ENCODE measurements at regions not wholly inside any gene's neighbourhood (a gene's known extent, or its start where the extent isn't known, plus 50 kb on each side); places are given as distances from the start of the nearest gene placed in this dataset.

GRCh38 chr10:78121801-78122200 is 88.1 kb downstream of the RPS24 start:
- no peak for ATAC-seq
- intact Hi-C loops (cut with DNase I) = no loop called here
- H3K9me3 ChIP-seq = peaks cover 17% of the 10 kb centered on the region
- no peak for TF ChIP-seq CTCF (IDR thresholded peaks at IDR 0.05)
- H3K27me3 ChIP-seq (ENCODE audit: insufficient read depth in 3 of 3, low read length in 2 of 3) = no peaks in the 10 kb centered on the region
- H3K36me3 ChIP-seq (ENCODE audit: insufficient read depth in 1 of 2, low read depth in 1 of 2) = no peaks in the 10 kb centered on the region
- DNase-seq = no peak
- H3K4me1 ChIP-seq = no peaks in the 10 kb centered on the region
- H3K27ac ChIP-seq = no peak overlapping the region
- H3K4me3 ChIP-seq = no peak overlapping the region

DNA sequence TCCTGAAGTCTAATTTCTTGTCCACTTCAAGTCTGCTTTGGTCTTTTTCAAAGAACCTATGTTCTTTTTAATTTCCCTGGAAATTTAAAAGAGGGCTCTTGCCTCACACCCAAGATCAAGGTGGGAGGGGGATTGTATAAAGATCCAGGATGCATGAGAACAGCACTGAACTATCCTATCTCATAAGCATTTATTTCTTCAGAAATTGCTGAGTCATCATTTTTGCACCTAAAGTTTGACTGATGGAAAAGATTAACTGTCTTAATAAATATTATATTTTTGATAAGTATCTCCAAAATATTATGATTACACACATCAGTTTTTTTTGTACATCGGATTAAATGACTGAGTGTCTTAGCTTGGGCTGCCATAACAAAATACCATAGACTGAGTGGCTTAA is 90.5 kb downstream of the RPS24 start:
- intact Hi-C loops (cut with DNase I) = no loop called here

DNA sequence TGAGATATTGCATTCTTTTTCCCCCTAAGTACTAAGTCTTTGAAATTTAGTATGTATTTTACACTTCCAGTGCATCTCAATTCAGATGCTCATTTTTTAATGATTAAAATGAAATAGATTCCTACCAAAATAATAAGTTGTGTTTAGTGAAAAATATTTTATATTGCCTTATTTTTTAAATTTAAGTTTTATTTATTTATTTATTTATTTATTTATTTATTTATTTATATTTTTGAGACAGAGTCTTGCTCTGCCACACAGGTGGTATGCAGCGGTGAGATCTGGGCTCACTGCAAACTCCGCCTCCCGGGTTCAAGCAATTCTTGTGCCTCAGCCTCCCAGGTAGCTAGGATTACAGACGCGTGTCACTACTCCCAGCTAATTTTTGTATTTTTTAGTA is 95.5 kb downstream of the RPS24 start:
- 95 to 96% (median 96%) methylated on average over 5 of the region's 5 CpGs for WGBS, 3 donors
- Histone ChIP-seq H3K4me3 (no peak overlapping the region), H3K9me3 (no peaks in the 10 kb centered on the region), H3K27ac (no peak overlapping the region), H3K27me3 (ENCODE audit: insufficient read depth in 3 of 3, low read length in 2 of 3) (peaks cover 0 to 3% (median 0%) of the 10 kb centered on the region in 3 donors), H3K4me1 (no peaks in the 10 kb centered on the region), H3K36me3 (ENCODE audit: insufficient read depth in 1 of 2, low read depth in 1 of 2) (no peaks in the 10 kb centered on the region)
- DNase-seq (no peak), ATAC-seq (no peak)
- no peak for TF ChIP-seq CTCF (IDR thresholded peaks at IDR 0.05)
- intact Hi-C loops (cut with DNase I) = no loop called here

More for the DNA sequence above, 90.5 kb downstream of the RPS24 start:
- DNase-seq (no peak), ATAC-seq (no peak)
- no peaks in the 10 kb centered on the region for H3K36me3 ChIP-seq (ENCODE audit: insufficient read depth in 1 of 2, low read depth in 1 of 2)
- H3K27ac ChIP-seq = no peak overlapping the region
- H3K9me3 ChIP-seq = peaks cover 17% of the 10 kb centered on the region
- no peak for TF ChIP-seq CTCF (IDR thresholded peaks at IDR 0.05)
- WGBS, 3 donors = 85 to 89% (median 88%) methylated on average over 1 of the region's 1 CpG
- no peaks in the 10 kb centered on the region for H3K27me3 ChIP-seq (ENCODE audit: insufficient read depth in 3 of 3, low read length in 2 of 3)
- H3K4me3 ChIP-seq = no peak overlapping the region
- no peaks in the 10 kb centered on the region for H3K4me1 ChIP-seq

DNA sequence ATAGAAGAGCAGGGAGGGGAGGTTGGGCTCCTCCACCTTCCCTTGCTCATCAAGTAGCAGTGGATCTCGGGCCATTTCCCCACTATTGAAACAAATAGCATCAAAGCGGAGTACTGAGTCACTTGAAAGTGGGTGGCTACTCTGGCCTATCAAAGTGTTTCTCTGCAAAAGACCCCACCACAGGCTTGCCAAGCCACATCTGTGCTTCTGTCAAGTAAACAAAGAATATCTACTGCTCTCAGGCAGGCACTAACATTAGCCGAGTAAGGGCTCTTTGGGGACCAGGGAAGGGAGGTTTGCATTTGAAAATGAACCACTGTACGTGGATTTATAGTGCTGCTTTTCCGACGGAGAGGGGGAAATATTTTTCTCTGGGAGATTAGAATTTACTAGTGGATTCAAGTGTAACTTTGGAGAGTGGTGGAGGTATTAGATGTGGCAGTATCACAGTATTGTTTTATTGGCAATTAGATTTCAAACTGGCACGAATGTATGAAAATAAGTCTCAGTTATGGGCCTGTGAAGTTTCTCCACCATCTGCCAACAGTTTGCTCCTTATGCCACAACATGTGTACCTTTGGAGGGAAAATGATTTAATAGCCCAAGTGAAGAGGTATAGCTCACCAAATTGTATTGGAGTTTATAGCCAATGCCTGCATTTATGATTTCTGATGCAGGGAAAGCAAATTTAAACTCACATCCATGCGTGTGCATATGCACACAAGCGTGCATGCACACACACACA is 97.5 kb downstream of the RPS24 start:
- H3K27ac ChIP-seq = no peak overlapping the region
- no peak for ATAC-seq
- no peak overlapping the region for H3K4me3 ChIP-seq
- DNase-seq = no peak
- H3K4me1 ChIP-seq = no peaks in the 10 kb centered on the region
- peaks cover 0 to 3% (median 0%) of the 10 kb centered on the region in 3 donors for H3K27me3 ChIP-seq (ENCODE audit: insufficient read depth in 3 of 3, low read length in 2 of 3)
- 79 to 83% (median 83%) methylated on average over 9 of the region's 9 CpGs for WGBS, 3 donors
- intact Hi-C loops (cut with DNase I) = no loop called here
- TF ChIP-seq CTCF (IDR thresholded peaks at IDR 0.05) = no peak
- H3K36me3 ChIP-seq (ENCODE audit: insufficient read depth in 1 of 2, low read depth in 1 of 2) = no peaks in the 10 kb centered on the region
- H3K9me3 ChIP-seq = no peaks in the 10 kb centered on the region

DNA sequence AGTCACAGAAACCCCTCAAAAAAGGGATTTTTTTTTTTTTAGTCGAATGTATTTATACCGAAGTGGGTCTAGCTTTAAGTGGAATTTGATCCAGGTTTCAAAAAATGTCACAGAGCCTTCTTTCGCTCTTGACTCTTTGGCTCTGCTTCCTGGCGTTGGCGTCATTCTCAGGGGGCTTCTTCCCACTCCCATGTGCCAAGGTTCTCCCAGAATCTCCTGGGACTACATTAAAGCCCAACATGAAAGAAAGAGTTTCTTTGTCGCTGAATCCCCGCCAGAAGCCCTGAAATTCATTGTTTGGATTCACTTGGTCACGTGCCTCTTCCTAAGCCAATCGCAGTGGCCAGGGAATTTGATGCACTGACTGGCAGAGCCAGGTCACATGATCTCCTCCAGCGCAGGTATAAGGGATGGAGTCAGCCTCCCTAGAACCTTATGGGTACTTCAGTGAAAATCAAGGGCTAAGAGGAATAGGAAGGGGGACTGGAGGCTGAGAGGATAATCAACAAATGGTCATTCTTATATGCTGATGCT is 101.2 kb downstream of the RPS24 start:
- no peak for ATAC-seq
- Histone ChIP-seq H3K4me3 (no peak overlapping the region), H3K4me1 (no peaks in the 10 kb centered on the region), H3K9me3 (no peaks in the 10 kb centered on the region), H3K27me3 (ENCODE audit: insufficient read depth in 3 of 3, low read length in 2 of 3) (peaks cover 0 to 3% (median 0%) of the 10 kb centered on the region in 3 donors), H3K36me3 (ENCODE audit: insufficient read depth in 1 of 2, low read depth in 1 of 2) (no peaks in the 10 kb centered on the region), H3K27ac (no peak overlapping the region)
- DNase-seq = no peak
- 68 to 73% (median 72%) methylated on average over 10 of the region's 10 CpGs for WGBS, 3 donors
- no peak for TF ChIP-seq CTCF (IDR thresholded peaks at IDR 0.05)
- intact Hi-C loops (cut with DNase I) = no loop called here
